Hepatocyte (in vitro differentiated cells): ENCODE measurements at regions not wholly inside any gene's neighbourhood (a gene's known extent, or its start where the extent isn't known, plus 50 kb on each side); places are given as distances from the start of the nearest gene placed in this dataset.

Source experiments
- DNase-seq: peaks from one replicate; pipeline ENCODE4 v3.0.0-alpha.2; 2016; ENCODE audit warnings: low spot score
- H2AFZ ChIP-seq: fragments of 200-600 bp; sonication (generic); 2 replicates; pipeline ENCODE4 v1.6.0; 2016; ENCODE audit warnings: antibody characterized with exemption, mild to moderate bottlenecking
- H3K27ac ChIP-seq: fragments of 200-600 bp; sonication (generic); 2 replicates; pipeline ENCODE4 v1.5.1; 2016; ENCODE audit warnings: mild to moderate bottlenecking
- H3K27me3 ChIP-seq: fragments of 200-600 bp; sonication (generic); 2 replicates; pipeline ENCODE4 v1.6.1; 2016
- H3K36me3 ChIP-seq: fragments of 200-600 bp; sonication (generic); replicated peaks from 2 replicates; pipeline ENCODE4 v1.5.1; 2016; ENCODE audit warnings: low read depth; ENCODE audit not compliant: insufficient read depth
- H3K4me1 ChIP-seq: fragments of 200-600 bp; sonication (generic); 2 replicates; pipeline ENCODE4 v1.5.1; 2016; ENCODE audit warnings: mild to moderate bottlenecking, moderate library complexity; ENCODE audit not compliant: insufficient read depth
- H3K4me2 ChIP-seq: fragments of 200-600 bp; sonication (generic); 2 replicates; pipeline ENCODE4 v1.6.0; 2016
- H3K4me3 ChIP-seq: fragments of 200-600 bp; sonication (generic); 2 replicates; pipeline ENCODE4 v1.5.1; 2016; ENCODE audit warnings: mild to moderate bottlenecking
- H3K79me2 ChIP-seq: fragments of 200-600 bp; sonication (generic); 2 replicates; pipeline ENCODE4 v1.6.0; 2017; ENCODE audit warnings: mild to moderate bottlenecking
- H3K9me2 ChIP-seq: fragments of 200-600 bp; sonication (generic); replicated peaks from 2 replicates; pipeline ENCODE4 v1.6.0; 2017; ENCODE audit warnings: mild to moderate bottlenecking; ENCODE audit not compliant: insufficient read depth
- H3K9me3 ChIP-seq: fragments of 200-600 bp; sonication (generic); 2 replicates; pipeline ENCODE4 v1.5.1; 2016; ENCODE audit warnings: low read depth, mild to moderate bottlenecking
- H4K20me1 ChIP-seq: fragments of 200-600 bp; sonication (generic); 2 replicates; pipeline ENCODE4 v1.6.0; 2016; ENCODE audit warnings: mild to moderate bottlenecking; ENCODE audit not compliant: insufficient read depth, poor library complexity, severe bottlenecking
- CTCF ChIP-seq: fragments of 200-600 bp; sonication (generic); IDR thresholded peaks from 2 replicates; pipeline ENCODE4 v1.5.1; 2016; ENCODE audit warnings: antibody characterized with exemption, mild to moderate bottlenecking; ENCODE audit not compliant: poor library complexity
- EZH2 ChIP-seq: fragments of 200-600 bp; sonication (generic); IDR thresholded peaks from 2 replicates; pipeline ENCODE4 v1.6.1; 2016; ENCODE audit warnings: antibody characterized with exemption, mild to moderate bottlenecking, borderline replicate concordance
- EZH2phosphoT487 ChIP-seq: fragments of 200-600 bp; sonication (generic); IDR thresholded peaks from one replicate; pipeline ENCODE4 v1.6.1; 2018; ENCODE audit warnings: antibody characterized with exemption, mild to moderate bottlenecking, low read depth, moderate library complexity; ENCODE audit not compliant: unreplicated experiment, severe bottlenecking
- WGBS: methylation state at CpG from one replicate; pipeline ENCODE4 v1.1.6; 2016; ENCODE audit warnings: low lambda C conversion rate; ENCODE audit errors: missing lambda C conversion rate; 5-methylcytosine and 5-hydroxymethylcytosine counted together

- Histone ChIP-seq H3K9me3 (no peaks in the 10 kb centered on the region), H3K27ac (no peak overlapping the region), H2AFZ (no peak overlapping the region), H3K79me2 (no peaks in the 10 kb centered on the region), H3K4me1 (peaks cover 26% of the 10 kb centered on the region), H4K20me1 (no peaks in the 10 kb centered on the region), H3K36me3 (no peaks in the 10 kb centered on the region), H3K27me3 (peaks cover 5% of the 10 kb centered on the region), H3K4me3 (no peak overlapping the region), H3K4me2 (peak overlapping the region; percentile 36), H3K9me2 (no peaks in the 10 kb centered on the region)
- TF ChIP-seq CTCF (no peak), EZH2phosphoT487 (no peak), EZH2 (no peak)
- no peak for DNase-seq
- WGBS, result 71% methylated on average over 6 of the region's 6 CpGs
Observed at GRCh38 chr10:113381416-113381815, 171.4 kb upstream of the HABP2 start.

- peak overlapping the region; percentile 20 for H3K27ac ChIP-seq
- peak overlapping the region; percentile 36 for H3K4me2 ChIP-seq
Observed at GRCh38 chr10:113381981-113382509, 170.8 kb upstream of the HABP2 start.

GRCh38 chr10:113382691-113383090, 170.2 kb upstream of the HABP2 start:
- DNase-seq, result no peak
- Histone ChIP-seq H3K4me1 (peaks cover 26% of the 10 kb centered on the region), H4K20me1 (no peaks in the 10 kb centered on the region), H3K4me2 (no peak overlapping the region), H3K9me2 (no peaks in the 10 kb centered on the region), H2AFZ (no peak overlapping the region), H3K9me3 (no peaks in the 10 kb centered on the region), H3K36me3 (no peaks in the 10 kb centered on the region), H3K79me2 (no peaks in the 10 kb centered on the region), H3K27ac (no peak overlapping the region), H3K4me3 (no peak overlapping the region), H3K27me3 (no peaks in the 10 kb centered on the region)
- no peak for TF ChIP-seq EZH2phosphoT487
- no peak for TF ChIP-seq EZH2
- no peak for TF ChIP-seq CTCF
- WGBS, result 82% methylated on average over 3 of the region's 3 CpGs

More at GRCh38 chr10:113381981-113382509, 170.8 kb upstream of the HABP2 start:
- Histone ChIP-seq H3K9me3 (no peaks in the 10 kb centered on the region), H3K36me3 (no peaks in the 10 kb centered on the region), H3K79me2 (no peaks in the 10 kb centered on the region), H2AFZ (no peak overlapping the region), H3K4me3 (no peak overlapping the region), H3K27me3 (no peaks in the 10 kb centered on the region), H4K20me1 (no peaks in the 10 kb centered on the region), H3K4me1 (peaks cover 26% of the 10 kb centered on the region), H3K9me2 (no peaks in the 10 kb centered on the region)
- DNase-seq, result no peak
- WGBS, result 63% methylated on average over 9 of the region's 9 CpGs
- TF ChIP-seq EZH2 (no peak), CTCF (no peak), EZH2phosphoT487 (no peak)
